ENCODE measurements at regions not wholly inside any gene's neighbourhood (a gene's known extent, or its start where the extent isn't known, plus 50 kb on each side); places are given as distances from the start of the nearest gene placed in this dataset.
"Not testable (repeated sequence)": the region's sequence is repeated elsewhere in the genome, so short reads cannot be mapped to it uniquely, and the experiment has no call there.

DNA sequence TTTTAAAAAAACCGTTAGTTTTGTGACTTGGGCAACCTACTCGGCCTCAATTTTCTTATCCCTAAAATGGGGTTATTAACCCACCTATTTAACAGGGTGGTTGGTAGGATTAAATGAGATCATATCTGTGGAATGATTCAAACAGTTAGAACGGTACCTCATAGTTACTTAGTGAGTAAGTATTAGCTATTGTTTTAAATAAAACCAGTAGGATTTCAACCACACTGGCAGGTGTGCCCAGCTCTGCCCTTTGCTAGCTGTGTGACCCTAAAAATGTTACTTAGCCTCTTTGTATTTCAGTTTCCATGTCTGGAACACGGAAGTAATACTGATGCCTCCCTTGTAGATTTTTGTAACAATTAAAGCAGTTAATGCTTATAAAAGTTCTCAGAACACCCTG is 225.8 kb upstream of the SPRY1 start:
- H3K36me3 Mint-ChIP-seq, result peaks cover 0 to 24% (median 10%) of the 10 kb centered on the region in 5 donors
- no peak overlapping the region for H3K4me3 ChIP-seq (ENCODE audit: low read length)
- H3K9me3 Mint-ChIP-seq, result peaks cover 0 to 4% (median 0%) of the 10 kb centered on the region in 11 donors
- H3K9me3 ChIP-seq (ENCODE audit: control insufficient read depth in 2 of 3, low read length in 3 of 3), result no peaks in the 10 kb centered on the region
- no peak for DNase-seq
- no peak overlapping the region for H3K4me3 Mint-ChIP-seq
- H3K27ac ChIP-seq (ENCODE audit: low read depth, low read length), result no peak overlapping the region
- no peaks in the 10 kb centered on the region for H3K36me3 ChIP-seq (ENCODE audit: control insufficient read depth in 2 of 3, insufficient read depth in 3 of 3, low read length in 3 of 3)
- no peaks in the 10 kb centered on the region for H3K4me1 ChIP-seq (ENCODE audit: control insufficient read depth in 2 of 2, insufficient read depth in 2 of 2, low read length in 2 of 2)
- no peak overlapping the region for H3K27ac Mint-ChIP-seq
- ChIA-PET CTCF (no interaction called here), POLR2A (no interaction called here)
- intact Hi-C loops (cut with micrococcal nuclease), result no loop called here
- H3K27me3 ChIP-seq (ENCODE audit: control insufficient read depth in 2 of 2, insufficient read depth in 2 of 2, low read length in 2 of 2), result no peaks in the 10 kb centered on the region
- no peaks in the 10 kb centered on the region for H3K27me3 Mint-ChIP-seq
- no peak for ATAC-seq
- H3K4me1 Mint-ChIP-seq, result peaks cover 0 to 10% (median 0%) of the 10 kb centered on the region in 7 donors

DNA sequence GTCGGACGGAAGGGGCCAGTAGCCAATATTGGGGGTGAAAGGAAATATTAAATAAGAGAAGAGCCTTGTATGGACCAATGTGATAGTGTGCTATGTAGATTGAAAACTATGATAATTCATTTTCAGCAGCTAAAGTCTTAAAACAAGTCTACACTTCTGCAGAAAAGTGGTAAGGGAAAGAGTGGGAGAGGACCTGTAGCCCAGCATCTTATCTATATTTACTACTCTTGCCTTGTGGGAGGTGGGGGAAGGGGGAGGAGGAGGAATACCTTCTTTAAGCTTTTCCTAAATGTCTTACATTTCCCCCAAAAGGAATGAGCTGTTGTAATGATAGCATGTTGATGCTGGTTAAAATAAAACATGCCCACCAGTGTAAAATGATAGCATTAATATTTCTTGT is 220.0 kb upstream of the SPRY1 start:
- no peaks in the 10 kb centered on the region for H3K9me3 ChIP-seq (ENCODE audit: control insufficient read depth in 2 of 3, low read length in 3 of 3)
- H3K27me3 Mint-ChIP-seq, result no peaks in the 10 kb centered on the region
- peaks cover 0 to 24% (median 4%) of the 10 kb centered on the region in 5 donors for H3K36me3 Mint-ChIP-seq
- intact Hi-C loops (cut with micrococcal nuclease), result no loop called here
- no peak overlapping the region for H3K27ac ChIP-seq (ENCODE audit: low read depth, low read length)
- POLR2A ChIA-PET, result no interaction called here
- H3K4me1 Mint-ChIP-seq, result peaks cover 0 to 10% (median 0%) of the 10 kb centered on the region in 7 donors
- CTCF ChIA-PET, result no interaction called here
- no peak overlapping the region for H3K4me3 ChIP-seq (ENCODE audit: low read length)
- DNase-seq, result no peak
- no peaks in the 10 kb centered on the region for H3K36me3 ChIP-seq (ENCODE audit: control insufficient read depth in 2 of 3, insufficient read depth in 3 of 3, low read length in 3 of 3)
- no peak for ATAC-seq
- no peak overlapping the region for H3K4me3 Mint-ChIP-seq
- peaks cover 0 to 4% (median 0%) of the 10 kb centered on the region in 11 donors for H3K9me3 Mint-ChIP-seq
- H3K27ac Mint-ChIP-seq, result no peak overlapping the region
- no peaks in the 10 kb centered on the region for H3K27me3 ChIP-seq (ENCODE audit: control insufficient read depth in 2 of 2, insufficient read depth in 2 of 2, low read length in 2 of 2)
- H3K4me1 ChIP-seq (ENCODE audit: control insufficient read depth in 2 of 2, insufficient read depth in 2 of 2, low read length in 2 of 2), result no peaks in the 10 kb centered on the region

DNA sequence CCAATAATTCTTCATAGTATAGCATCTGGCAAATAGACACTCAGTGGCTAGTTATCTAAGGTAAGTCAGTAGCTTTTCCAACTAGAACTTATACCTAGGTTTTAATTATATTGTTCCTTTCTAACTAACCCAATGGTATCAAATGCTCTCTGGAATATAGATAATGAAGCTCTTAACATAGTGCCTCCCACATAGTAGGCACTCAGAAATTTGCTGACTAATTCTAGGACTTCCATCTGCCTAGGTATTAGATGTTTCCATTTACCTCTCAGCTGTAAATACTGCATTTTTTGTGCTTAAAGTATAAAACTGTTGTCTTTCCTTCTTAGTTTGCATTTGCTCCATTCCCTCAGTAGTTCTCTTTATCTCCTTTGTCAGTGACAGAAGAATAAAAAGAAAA is 214.3 kb upstream of the SPRY1 start:
- Histone ChIP-seq H3K27ac (ENCODE audit: low read depth, low read length) (no peak overlapping the region), H3K36me3 (ENCODE audit: control insufficient read depth in 2 of 3, insufficient read depth in 3 of 3, low read length in 3 of 3) (no peaks in the 10 kb centered on the region), H3K4me1 (ENCODE audit: control insufficient read depth in 2 of 2, insufficient read depth in 2 of 2, low read length in 2 of 2) (no peaks in the 10 kb centered on the region), H3K4me3 (ENCODE audit: low read length) (no peak overlapping the region), H3K9me3 (ENCODE audit: control insufficient read depth in 2 of 3, low read length in 3 of 3) (no peaks in the 10 kb centered on the region), H3K27me3 (ENCODE audit: control insufficient read depth in 2 of 2, insufficient read depth in 2 of 2, low read length in 2 of 2) (no peaks in the 10 kb centered on the region)
- no peaks in the 10 kb centered on the region for H3K27me3 Mint-ChIP-seq
- no peak overlapping the region for H3K4me3 Mint-ChIP-seq
- H3K36me3 Mint-ChIP-seq, result peaks cover 0 to 25% (median 14%) of the 10 kb centered on the region in 5 donors
- ATAC-seq (no peak), DNase-seq (no peak)
- intact Hi-C loops (cut with micrococcal nuclease), result no loop called here
- CTCF ChIA-PET, result no interaction called here
- peaks cover 0 to 2% (median 0%) of the 10 kb centered on the region in 11 donors for H3K9me3 Mint-ChIP-seq
- H3K27ac Mint-ChIP-seq, result no peak overlapping the region
- POLR2A ChIA-PET, result no interaction called here
- peaks cover 0 to 2% (median 0%) of the 10 kb centered on the region in 7 donors for H3K4me1 Mint-ChIP-seq

DNA sequence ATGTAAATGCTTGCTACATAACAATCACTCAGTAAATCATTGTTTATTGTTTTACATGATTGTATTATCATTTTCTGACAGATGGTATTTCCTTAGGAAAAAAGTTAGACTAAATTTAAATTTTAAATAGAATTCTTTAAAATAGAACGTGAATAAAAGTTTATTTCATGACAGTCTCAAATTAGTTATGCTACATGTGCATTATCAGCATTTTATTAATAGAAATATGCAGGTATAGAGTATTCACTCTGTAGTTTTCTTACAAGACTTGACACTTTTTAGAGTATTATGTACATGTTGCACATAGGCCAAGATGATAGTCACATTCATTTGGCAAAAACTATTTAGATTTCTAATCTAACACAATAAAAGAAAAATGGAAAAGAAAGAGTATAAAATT is 213.3 kb upstream of the SPRY1 start:
- ATAC-seq (no peak), DNase-seq (no peak)
- ChIA-PET CTCF (no interaction called here), POLR2A (no interaction called here)
- Histone ChIP-seq H3K27me3 (ENCODE audit: control insufficient read depth in 2 of 2, insufficient read depth in 2 of 2, low read length in 2 of 2) (no peaks in the 10 kb centered on the region), H3K36me3 (ENCODE audit: control insufficient read depth in 2 of 3, insufficient read depth in 3 of 3, low read length in 3 of 3) (no peaks in the 10 kb centered on the region), H3K27ac (ENCODE audit: low read depth, low read length) (no peak overlapping the region), H3K4me1 (ENCODE audit: control insufficient read depth in 2 of 2, insufficient read depth in 2 of 2, low read length in 2 of 2) (no peaks in the 10 kb centered on the region), H3K9me3 (ENCODE audit: control insufficient read depth in 2 of 3, low read length in 3 of 3) (no peaks in the 10 kb centered on the region), H3K4me3 (ENCODE audit: low read length) (no peak overlapping the region)
- H3K27me3 Mint-ChIP-seq, result no peaks in the 10 kb centered on the region
- H3K4me3 Mint-ChIP-seq, result no peak overlapping the region
- no peak overlapping the region for H3K27ac Mint-ChIP-seq
- intact Hi-C loops (cut with micrococcal nuclease), result no loop called here
- peaks cover 0 to 2% (median 0%) of the 10 kb centered on the region in 7 donors for H3K4me1 Mint-ChIP-seq
- peaks cover 0 to 2% (median 0%) of the 10 kb centered on the region in 11 donors for H3K9me3 Mint-ChIP-seq
- peaks cover 0 to 16% (median 14%) of the 10 kb centered on the region in 5 donors for H3K36me3 Mint-ChIP-seq

DNA sequence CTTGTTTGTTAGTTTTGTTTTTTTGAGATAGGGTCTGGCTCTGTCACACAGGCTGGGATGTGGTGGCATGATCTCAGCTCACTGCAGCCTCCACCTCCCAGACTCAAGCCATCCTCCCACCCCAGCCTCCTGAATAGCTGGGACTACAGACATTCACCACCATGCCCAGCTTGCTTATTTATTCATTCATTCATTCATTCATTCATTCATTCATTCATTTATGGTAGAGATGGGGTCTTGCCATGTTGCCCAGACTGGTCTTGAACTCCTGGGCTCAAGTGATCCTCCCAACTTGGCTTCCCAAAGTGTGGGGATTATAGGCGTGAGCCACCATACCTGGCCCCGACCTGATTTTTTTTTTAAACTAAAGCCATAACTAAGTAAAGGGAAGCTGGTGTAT is 212.8 kb upstream of the SPRY1 start:
- CTCF ChIA-PET; H3K36me3 ChIP-seq (ENCODE audit: control insufficient read depth in 2 of 3, insufficient read depth in 3 of 3, low read length in 3 of 3); H3K9me3 ChIP-seq (ENCODE audit: control insufficient read depth in 2 of 3, low read length in 3 of 3); ATAC-seq; H3K27ac Mint-ChIP-seq; H3K27me3 ChIP-seq (ENCODE audit: control insufficient read depth in 2 of 2, insufficient read depth in 2 of 2, low read length in 2 of 2); H3K27me3 Mint-ChIP-seq; H3K4me3 ChIP-seq (ENCODE audit: low read length); H3K9me3 Mint-ChIP-seq; POLR2A ChIA-PET; H3K4me3 Mint-ChIP-seq; H3K4me1 Mint-ChIP-seq; H3K27ac ChIP-seq (ENCODE audit: low read depth, low read length); H3K4me1 ChIP-seq (ENCODE audit: control insufficient read depth in 2 of 2, insufficient read depth in 2 of 2, low read length in 2 of 2); DNase-seq; intact Hi-C loops (cut with micrococcal nuclease): not testable (repeated sequence)
- peaks cover 0 to 21% (median 14%) of the 10 kb centered on the region in 5 donors for H3K36me3 Mint-ChIP-seq

DNA sequence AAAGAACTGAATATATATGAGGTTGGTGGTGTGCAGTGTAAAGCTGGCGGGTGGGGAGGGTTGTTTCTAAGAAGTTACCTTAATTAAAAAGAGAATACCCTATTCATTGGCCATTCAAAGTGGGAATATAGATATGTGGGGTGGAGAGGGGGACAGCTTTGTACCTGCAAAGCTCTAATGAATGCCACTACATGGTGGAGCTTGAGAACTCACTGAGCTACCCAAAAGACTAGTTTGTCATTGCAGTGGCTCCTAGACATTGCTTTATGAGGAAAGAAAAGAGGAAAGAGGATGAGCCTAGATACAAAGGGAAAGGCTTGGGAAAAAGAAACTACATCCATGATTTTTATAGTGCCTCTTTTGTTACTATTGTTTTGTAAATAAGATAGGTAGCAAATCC is 209.9 kb upstream of the SPRY1 start:
- no peak overlapping the region for H3K4me3 ChIP-seq (ENCODE audit: low read length)
- intact Hi-C loops (cut with micrococcal nuclease), result no loop called here
- no peaks in the 10 kb centered on the region for H3K27me3 Mint-ChIP-seq
- H3K27ac ChIP-seq (ENCODE audit: low read depth, low read length), result no peak overlapping the region
- H3K36me3 Mint-ChIP-seq, result peaks cover 0 to 36% (median 13%) of the 10 kb centered on the region in 5 donors
- no peak overlapping the region for H3K27ac Mint-ChIP-seq
- ChIA-PET POLR2A (no interaction called here), CTCF (no interaction called here)
- H3K4me1 Mint-ChIP-seq, result peaks cover 0 to 2% (median 0%) of the 10 kb centered on the region in 7 donors
- H3K27me3 ChIP-seq (ENCODE audit: control insufficient read depth in 2 of 2, insufficient read depth in 2 of 2, low read length in 2 of 2), result no peaks in the 10 kb centered on the region
- no peak overlapping the region for H3K4me3 Mint-ChIP-seq
- no peaks in the 10 kb centered on the region for H3K9me3 ChIP-seq (ENCODE audit: control insufficient read depth in 2 of 3, low read length in 3 of 3)
- no peak for DNase-seq
- H3K36me3 ChIP-seq (ENCODE audit: control insufficient read depth in 2 of 3, insufficient read depth in 3 of 3, low read length in 3 of 3), result no peaks in the 10 kb centered on the region
- no peaks in the 10 kb centered on the region for H3K4me1 ChIP-seq (ENCODE audit: control insufficient read depth in 2 of 2, insufficient read depth in 2 of 2, low read length in 2 of 2)
- peaks cover 0 to 2% (median 0%) of the 10 kb centered on the region in 11 donors for H3K9me3 Mint-ChIP-seq
- no peak for ATAC-seq

DNA sequence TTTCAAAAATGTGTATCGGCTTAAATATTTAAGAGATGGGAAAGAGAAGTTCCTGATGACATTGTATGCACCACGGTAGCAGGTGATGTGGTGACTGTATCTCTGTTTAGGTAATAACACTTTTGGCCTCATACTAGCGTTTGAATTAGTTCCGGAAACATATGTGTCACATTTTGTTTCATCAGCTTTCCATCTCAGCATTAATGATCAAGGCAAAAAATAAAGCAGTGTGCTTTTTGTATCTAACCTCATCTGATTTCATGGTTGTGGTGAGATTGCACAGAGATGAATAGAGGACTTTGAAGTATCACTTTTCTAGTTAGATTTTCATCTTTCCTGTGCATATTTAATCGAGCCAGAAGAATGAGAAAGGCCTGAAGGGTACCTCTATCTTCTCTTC is 206.4 kb upstream of the SPRY1 start:
- no peaks in the 10 kb centered on the region for H3K36me3 ChIP-seq (ENCODE audit: control insufficient read depth in 2 of 3, insufficient read depth in 3 of 3, low read length in 3 of 3)
- no peak for DNase-seq
- no peak for ATAC-seq
- no peak overlapping the region for H3K27ac Mint-ChIP-seq
- intact Hi-C loops (cut with micrococcal nuclease), result no loop called here
- H3K4me3 ChIP-seq (ENCODE audit: low read length), result no peak overlapping the region
- H3K4me1 Mint-ChIP-seq, result peaks cover 0 to 2% (median 0%) of the 10 kb centered on the region in 7 donors
- H3K4me3 Mint-ChIP-seq, result no peak overlapping the region
- no peaks in the 10 kb centered on the region for H3K27me3 ChIP-seq (ENCODE audit: control insufficient read depth in 2 of 2, insufficient read depth in 2 of 2, low read length in 2 of 2)
- POLR2A ChIA-PET, result no interaction called here
- H3K9me3 ChIP-seq (ENCODE audit: control insufficient read depth in 2 of 3, low read length in 3 of 3), result no peaks in the 10 kb centered on the region
- H3K36me3 Mint-ChIP-seq, result peaks cover 0 to 38% (median 10%) of the 10 kb centered on the region in 5 donors
- no peaks in the 10 kb centered on the region for H3K4me1 ChIP-seq (ENCODE audit: control insufficient read depth in 2 of 2, insufficient read depth in 2 of 2, low read length in 2 of 2)
- no peaks in the 10 kb centered on the region for H3K27me3 Mint-ChIP-seq
- no peaks in the 10 kb centered on the region for H3K9me3 Mint-ChIP-seq
- H3K27ac ChIP-seq (ENCODE audit: low read depth, low read length), result no peak overlapping the region
- CTCF ChIA-PET, result no interaction called here

Measured in naive thymus-derived CD4-positive, alpha-beta T cell (primary cell).